A673 (cell line): ENCODE measurements at regions not wholly inside any gene's neighbourhood (a gene's known extent, or its start where the extent isn't known, plus 50 kb on each side); places are given as distances from the start of the nearest gene placed in this dataset.
"Not testable (repeated sequence)": the region's sequence is repeated elsewhere in the genome, so short reads cannot be mapped to it uniquely, and the experiment has no call there.

ENCODE experiments used
- BruUV-seq: library from RNA; stranded (reverse); fragments of 400-500 nt; replicated peaks from 2 replicates; lab custom pipeline; 2021; lab: Mats Ljungman, UMichigan
- CTCF ChIA-PET: fragments of 300-600 bp; sonication (Branson Sonifier 250); formaldehyde crosslinking; loops from one replicate; lab custom pipeline; 2022; ENCODE audit warnings: antibody characterized with exemption; lab: Charles Lee
- POLR2A ChIA-PET: fragments of 300-600 bp; sonication (Branson Sonifier 250); formaldehyde crosslinking; loops from one replicate; lab custom pipeline; 2022; ENCODE audit warnings: antibody characterized with exemption; ENCODE audit not compliant: low non-redundant PET; lab: Charles Lee
- DNase-seq: peaks from one replicate; pipeline ENCODE4 v3.0.0-alpha.2; 2015; ENCODE audit warnings: low spot score
- H3K27ac ChIP-seq: fragments of 200-600 bp; sonication (generic); 2 replicates; pipeline ENCODE4 v1.5.1; 2016; ENCODE audit warnings: mixed run types, low read depth, mild to moderate bottlenecking, mixed read lengths, antibody characterized with exemption, low read length; ENCODE audit not compliant: poor library complexity, severe bottlenecking
- H3K27me3 ChIP-seq: fragments of 200-600 bp; sonication (generic); replicated peaks from 2 replicates; pipeline ENCODE4 v1.6.1; 2017; ENCODE audit warnings: mixed run types, low read depth, mild to moderate bottlenecking, mixed read lengths, antibody characterized with exemption, low read length; ENCODE audit not compliant: insufficient read depth, poor library complexity
- H3K36me3 ChIP-seq: fragments of 200-600 bp; sonication (generic); 2 replicates; pipeline ENCODE4 v1.6.1; 2016; ENCODE audit warnings: mixed run types, mild to moderate bottlenecking, mixed read lengths, antibody characterized with exemption, low read length; ENCODE audit not compliant: insufficient read depth, poor library complexity, severe bottlenecking
- H3K4me1 ChIP-seq: fragments of 200-600 bp; sonication (generic); 2 replicates; pipeline ENCODE4 v1.6.1; 2017; ENCODE audit warnings: mixed run types, mild to moderate bottlenecking, mixed read lengths, antibody characterized with exemption, low read length; ENCODE audit not compliant: insufficient read depth, poor library complexity, severe bottlenecking
- H3K4me3 ChIP-seq: fragments of 200-600 bp; sonication (generic); 2 replicates; pipeline ENCODE4 v1.5.1; 2016; ENCODE audit warnings: low read depth, mixed run types, mild to moderate bottlenecking, mixed read lengths, low read length; ENCODE audit not compliant: poor library complexity, severe bottlenecking
- H3K9me3 ChIP-seq: fragments of 200-600 bp; sonication (generic); 2 replicates; pipeline ENCODE4 v1.6.1; 2016; ENCODE audit warnings: mixed run types, low read depth, mild to moderate bottlenecking, mixed read lengths, antibody characterized with exemption, low read length; ENCODE audit not compliant: poor library complexity, severe bottlenecking
- CTCF ChIP-seq: fragments of 300-800, 200-600 bp; sonication (generic); conservative IDR thresholded peaks from 2 replicates; pipeline ENCODE4 v1.5.1; 2017; ENCODE audit warnings: low read depth, mild to moderate bottlenecking, antibody characterized with exemption, low read length, moderate library complexity, mixed read lengths
- EZH2 ChIP-seq: fragments of 200-600 bp; sonication (generic); IDR thresholded peaks from 2 replicates; pipeline ENCODE4 v1.6.1; 2017; ENCODE audit warnings: borderline replicate concordance, low read depth, mild to moderate bottlenecking, mixed read lengths, antibody characterized with exemption, low read length; ENCODE audit not compliant: poor library complexity, severe bottlenecking
- intact Hi-C: fragments of 100-400 bp; cut with micrococcal nuclease; formaldehyde crosslinking; loops from one replicate; pipeline ENCODE4 v1.10.0; 2022; ENCODE audit not compliant: unreplicated experiment

GRCh38 chr22:46047841-46048595 lies 71.1 kb upstream of the WNT7B start:
- Histone ChIP-seq H3K4me3 (no peak overlapping the region), H3K9me3 (no peaks in the 10 kb centered on the region), H3K27ac (no peak overlapping the region), H3K36me3 (no peaks in the 10 kb centered on the region), H3K4me1 (peaks cover 20% of the 10 kb centered on the region), H3K27me3 (no peaks in the 10 kb centered on the region)
- no peak for DNase-seq
- CTCF ChIA-PET: interaction anchor here (0.7 kb wide), 1 partner anchor 13 kb away, joined by 4 read pairs; no protein-coding TSS in a partner anchor
- POLR2A ChIA-PET: no interaction called here
- TF ChIP-seq CTCF: no peak
- no peak for TF ChIP-seq EZH2
- BruUV-seq: no TSS peak
- intact Hi-C loops: no loop called here

GRCh38 chr22:46048661-46049060 lies 71.7 kb upstream of the WNT7B start:
- H3K27ac ChIP-seq, H3K27me3 ChIP-seq, H3K36me3 ChIP-seq, POLR2A ChIA-PET, H3K9me3 ChIP-seq, intact Hi-C loops, DNase-seq, H3K4me3 ChIP-seq, BruUV-seq: not testable (repeated sequence)
- peaks cover 22% of the 10 kb centered on the region for H3K4me1 ChIP-seq
- CTCF ChIA-PET: interaction anchor here (0.7 kb wide), 1 partner anchor 13 kb away, joined by 4 read pairs; no protein-coding TSS in a partner anchor

GRCh38 chr22:46049726-46050450 lies 72.9 kb upstream of the WNT7B start:
- H3K36me3 ChIP-seq: no peaks in the 10 kb centered on the region
- TF ChIP-seq CTCF (no peak), EZH2 (no peak)
- no peak overlapping the region for H3K4me3 ChIP-seq
- H3K27me3 ChIP-seq: no peaks in the 10 kb centered on the region
- no peak overlapping the region for H3K27ac ChIP-seq
- ChIA-PET POLR2A (no interaction called here), CTCF (no interaction called here)
- peaks cover 20% of the 10 kb centered on the region for H3K4me1 ChIP-seq
- no TSS peak for BruUV-seq
- no peaks in the 10 kb centered on the region for H3K9me3 ChIP-seq
- intact Hi-C loops: no loop called here
- no peak for DNase-seq
